ENCODE measurements at regions not wholly inside any gene's neighbourhood (a gene's known extent, or its start where the extent isn't known, plus 50 kb on each side); places are given as distances from the start of the nearest gene placed in this dataset.
"Not testable (repeated sequence)": the region's sequence is repeated elsewhere in the genome, so short reads cannot be mapped to it uniquely, and the experiment has no call there.

DNA sequence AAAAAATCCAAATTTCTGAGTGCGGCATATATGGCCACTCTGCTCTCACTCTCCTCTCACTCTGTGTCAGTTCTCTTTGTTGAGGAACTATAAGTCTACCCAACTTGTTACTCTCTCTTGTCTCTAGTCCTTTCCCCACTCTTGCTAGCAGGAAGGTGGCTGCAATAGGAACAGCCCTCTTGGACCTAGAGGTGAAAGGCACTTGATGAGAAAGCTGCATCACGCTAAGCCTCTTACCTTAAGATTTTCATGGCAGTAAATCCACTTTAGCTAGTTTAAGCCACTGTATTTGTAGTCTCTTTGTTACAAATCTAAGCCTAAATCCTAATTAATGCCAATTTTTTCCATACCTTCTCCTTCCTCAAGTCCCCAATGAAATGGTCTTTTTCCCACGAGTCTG lies 189.9 kb downstream of the NKX6-1 start:
- ATAC-seq (no peak), DNase-seq (ENCODE audit: extremely low read depth in 1 of 4, low spot score in 3 of 4) (no peak), FAIRE-seq (no peak)
- TF ChIP-seq CBX1 (IDR thresholded peaks at IDR 0.05; ENCODE audit: low read depth): no peak
- Histone ChIP-seq H3K27ac (ENCODE audit: extremely low read depth, low read depth, low read length) (no peak overlapping the region), H4K20me1 (replicated peaks; ENCODE audit: control insufficient read depth, insufficient read depth, low read length) (no peaks in the 10 kb centered on the region), H3K36me3 (ENCODE audit: control insufficient read depth, insufficient read depth, low read length) (no peaks in the 10 kb centered on the region), H3K79me2 (ENCODE audit: control insufficient read depth, insufficient read depth, low read length) (no peaks in the 10 kb centered on the region), H3K9me3 (replicated peaks; ENCODE audit: control insufficient read depth, insufficient read depth, low read depth, low read length) (no peaks in the 10 kb centered on the region), H3K4me2 (ENCODE audit: insufficient read depth, low read length) (no peak overlapping the region), H3K9me1 (ENCODE audit: control insufficient read depth, insufficient read depth, low read length) (no peaks in the 10 kb centered on the region), H3K27me3 (ENCODE audit: control insufficient read depth in 2 of 2, insufficient read depth in 2 of 2, low read length in 2 of 2) (no peaks in the 10 kb centered on the region), H3K4me1 (replicated peaks in 1 of 2; ENCODE audit: control insufficient read depth in 2 of 2, insufficient read depth in 2 of 2, low read length in 2 of 2) (no peaks in the 10 kb centered on the region), H3K9ac (ENCODE audit: insufficient read depth in 1 of 2, low read depth in 2 of 2, low read length in 2 of 2) (no peak overlapping the region), H3K4me3 (no peak overlapping the region), H2AFZ (ENCODE audit: low read depth, low read length) (no peak overlapping the region)
- ChIA-PET POLR2A (no interaction called here), CTCF (ENCODE audit: low intra/inter-chr PET ratio) (no interaction called here)
- BruUV-seq (replicated peaks): no TSS peak
- intact Hi-C loops (cut with micrococcal nuclease): no loop called here
- WGBS (ENCODE audit: insufficient coverage, low coverage, missing lambda C conversion rate): 0% methylated on average over 3 of the region's 3 CpGs
- in situ Hi-C loops (cut with MboI): no loop called here

DNA sequence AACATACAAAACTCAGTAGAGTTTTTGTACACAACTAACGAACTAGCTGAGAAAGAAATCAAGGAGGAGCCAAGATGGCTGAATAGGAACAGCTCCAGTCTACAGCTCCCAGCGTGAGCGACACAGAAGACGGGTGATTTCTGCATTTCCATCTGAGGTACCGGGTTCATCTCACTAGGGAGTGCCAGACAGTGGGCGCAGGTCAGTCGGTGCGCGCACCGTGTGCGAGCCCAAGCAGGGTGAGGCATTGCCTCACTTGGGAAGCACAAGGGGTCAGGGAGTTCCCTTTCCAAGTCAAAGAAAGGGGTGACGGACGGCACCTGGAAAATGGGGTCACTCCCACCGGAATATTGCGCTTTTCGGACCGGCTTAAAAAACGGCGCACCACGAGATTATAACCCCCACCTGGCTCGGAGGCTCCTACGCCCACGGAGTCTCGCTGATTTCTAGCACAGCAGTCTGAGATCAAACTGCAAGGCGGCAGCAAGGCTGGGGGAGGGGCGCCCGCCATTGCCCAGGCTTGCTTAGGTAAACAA lies 200.3 kb downstream of the NKX6-1 start:
- POLR2A ChIA-PET: interaction anchor here (1.0 to 1.1 kb wide), 2 partner anchors 13 to 19 kb away, joined by 3 to 4 read pairs; no protein-coding TSS in a partner anchor
- in situ Hi-C loops (cut with MboI); H3K79me2 ChIP-seq (ENCODE audit: control insufficient read depth, insufficient read depth, low read length); H3K4me1 ChIP-seq (replicated peaks in 1 of 2; ENCODE audit: control insufficient read depth in 2 of 2, insufficient read depth in 2 of 2, low read length in 2 of 2); intact Hi-C loops (cut with micrococcal nuclease); H3K27me3 ChIP-seq (ENCODE audit: control insufficient read depth in 2 of 2, insufficient read depth in 2 of 2, low read length in 2 of 2); H4K20me1 ChIP-seq (replicated peaks; ENCODE audit: control insufficient read depth, insufficient read depth, low read length); H3K9me3 ChIP-seq (replicated peaks; ENCODE audit: control insufficient read depth, insufficient read depth, low read depth, low read length); H3K9me1 ChIP-seq (ENCODE audit: control insufficient read depth, insufficient read depth, low read length); FAIRE-seq; CTCF ChIA-PET (ENCODE audit: low intra/inter-chr PET ratio); H3K36me3 ChIP-seq (ENCODE audit: control insufficient read depth, insufficient read depth, low read length); TF ChIP-seq ATF1 (CRISPR knock-in tag; IDR thresholded peaks at IDR 0.05): not testable (repeated sequence)
- Histone ChIP-seq H3K27ac (ENCODE audit: extremely low read depth, low read depth, low read length) (peak overlapping the region; percentile 83), H3K9ac (ENCODE audit: insufficient read depth in 1 of 2, low read depth in 2 of 2, low read length in 2 of 2) (peak overlapping the region; percentile 65 to 83), H3K4me2 (ENCODE audit: insufficient read depth, low read length) (peak overlapping the region; percentile 77), H2AFZ (ENCODE audit: low read depth, low read length) (peak overlapping the region; percentile 96), H3K4me3 (peak overlapping the region; percentile 37)
- WGBS (ENCODE audit: insufficient coverage, low coverage, missing lambda C conversion rate): 1% methylated on average over 22 of the region's 27 CpGs
- TSS peak; percentile 57 for BruUV-seq (replicated peaks)
- ATAC-seq: peak; percentile 78
- peak in 1 of 4 experiments; percentile 18 for DNase-seq (ENCODE audit: extremely low read depth in 1 of 4, low spot score in 3 of 4)
- TF ChIP-seq EGR1 (conservative IDR thresholded peaks at IDR 0.05) (peak; percentile 63; the same call in 1 of the 2 replicates), POLR2A (conservative IDR thresholded peaks at IDR 0.05) (peak; percentile 70), SUPT5H (IDR thresholded peaks at IDR 0.05) (peak; percentile 49; the same call in 1 of the 2 replicates), PHF8 (IDR thresholded peaks at IDR 0.05; ENCODE audit: borderline replicate concordance, low read length) (peak; percentile 10; the same call in 1 of the 2 replicates), FOXK2 (conservative IDR thresholded peaks at IDR 0.05 in 1 of 2, IDR thresholded peaks at IDR 0.05 in 1 of 2; ENCODE audit: low read depth in 2 of 2) (peak in 1 of 2 experiments; percentile 24; a peak in 2 of 4 replicates), YY1 (IDR thresholded peaks at IDR 0.05; ENCODE audit: borderline replicate concordance in 1 of 3, control insufficient read depth in 1 of 3, extremely low read depth in 1 of 3, insufficient read depth in 3 of 3, insufficient read length in 1 of 3, insufficient replicate concordance in 2 of 3, low read depth in 1 of 3, low read length in 2 of 3) (peak in 1 of 3 experiments; percentile 71), NFRKB (IDR thresholded peaks at IDR 0.05; ENCODE audit: low read depth) (peak; percentile 96), POLR2G (IDR thresholded peaks at IDR 0.05; ENCODE audit: low read depth, low read length) (peak; percentile 50; the same call in 1 of the 2 replicates), ATF1 (tag; IDR thresholded peaks at IDR 0.05) (peak; percentile 23; the same call in 1 of the 2 replicates), TAF7 (tag; IDR thresholded peaks at IDR 0.05) (peak; percentile 86)
- TF ChIP-seq, protein P1, sequence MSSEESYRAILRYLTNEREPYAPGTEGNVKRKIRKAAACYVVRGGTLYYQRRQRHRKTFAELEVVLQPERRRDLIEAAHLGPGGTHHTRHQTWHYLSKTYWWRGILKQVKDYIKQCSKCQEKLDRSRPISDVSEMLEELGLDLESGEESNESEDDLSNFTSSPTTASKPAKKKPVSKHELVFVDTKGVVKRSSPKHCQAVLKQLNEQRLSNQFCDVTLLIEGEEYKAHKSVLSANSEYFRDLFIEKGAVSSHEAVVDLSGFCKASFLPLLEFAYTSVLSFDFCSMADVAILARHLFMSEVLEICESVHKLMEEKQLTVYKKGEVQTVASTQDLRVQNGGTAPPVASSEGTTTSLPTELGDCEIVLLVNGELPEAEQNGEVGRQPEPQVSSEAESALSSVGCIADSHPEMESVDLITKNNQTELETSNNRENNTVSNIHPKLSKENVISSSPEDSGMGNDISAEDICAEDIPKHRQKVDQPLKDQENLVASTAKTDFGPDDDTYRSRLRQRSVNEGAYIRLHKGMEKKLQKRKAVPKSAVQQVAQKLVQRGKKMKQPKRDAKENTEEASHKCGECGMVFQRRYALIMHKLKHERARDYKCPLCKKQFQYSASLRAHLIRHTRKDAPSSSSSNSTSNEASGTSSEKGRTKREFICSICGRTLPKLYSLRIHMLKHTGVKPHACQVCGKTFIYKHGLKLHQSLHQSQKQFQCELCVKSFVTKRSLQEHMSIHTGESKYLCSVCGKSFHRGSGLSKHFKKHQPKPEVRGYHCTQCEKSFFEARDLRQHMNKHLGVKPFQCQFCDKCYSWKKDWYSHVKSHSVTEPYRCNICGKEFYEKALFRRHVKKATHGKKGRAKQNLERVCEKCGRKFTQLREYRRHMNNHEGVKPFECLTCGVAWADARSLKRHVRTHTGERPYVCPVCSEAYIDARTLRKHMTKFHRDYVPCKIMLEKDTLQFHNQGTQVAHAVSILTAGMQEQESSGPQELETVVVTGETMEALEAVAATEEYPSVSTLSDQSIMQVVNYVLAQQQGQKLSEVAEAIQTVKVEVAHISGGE (CRISPR knock-in tag; IDR thresholded peaks at IDR 0.05): 0 out of 6 replicates have a peak, but pooled peaks of 1 of the 3 experiments have one; percentile 24

Data from K562 (cell line).